DLD1 (cell line): ENCODE measurements at regions not wholly inside any gene's neighbourhood (a gene's known extent, or its start where the extent isn't known, plus 50 kb on each side); places are given as distances from the start of the nearest gene placed in this dataset.
"Not testable (repeated sequence)": the region's sequence is repeated elsewhere in the genome, so short reads cannot be mapped to it uniquely, and the experiment has no call there.

ENCODE experiments used
- in situ Hi-C: cut with HindIII; loops from 2 replicates; pipeline ENCODE4 v1.10.0; 2017; ENCODE audit warnings: low sequenced_read_pairs

- in situ Hi-C loops, result not testable (repeated sequence)
These were observed 92.0 kb upstream of the IGLL5 start for GRCh38 chr22:22795639-22796038.

GRCh38 chr22:22796724-22797123 is 90.9 kb upstream of the IGLL5 start:
- in situ Hi-C loops, result no loop called here

DNA sequence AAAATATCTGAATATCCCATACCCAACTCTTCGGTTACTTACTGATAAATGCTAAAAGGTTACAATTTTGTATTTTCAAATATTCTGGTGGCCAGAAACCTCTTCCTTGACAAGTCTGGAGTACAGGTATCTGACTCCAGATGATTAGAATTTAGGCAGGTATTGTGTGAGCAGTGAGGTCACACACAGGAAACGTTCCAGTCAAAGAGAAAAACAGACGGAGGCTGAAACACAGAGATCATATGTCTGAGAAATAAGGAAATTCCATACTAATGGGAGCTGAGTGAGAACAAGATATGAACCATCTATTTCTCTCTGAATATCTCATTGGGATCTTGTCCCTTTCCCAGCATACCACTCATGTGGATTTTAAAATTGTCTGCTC is 89.4 kb upstream of the IGLL5 start:
- in situ Hi-C loops, result no loop called here

GRCh38 chr22:22798716-22799115 is 88.9 kb upstream of the IGLL5 start:
- in situ Hi-C loops, result no loop called here

GRCh38 chr22:22799561-22799960 is 88.1 kb upstream of the IGLL5 start:
- in situ Hi-C loops, result no loop called here

GRCh38 chr22:22800716-22801115 is 86.9 kb upstream of the IGLL5 start:
- in situ Hi-C loops, result no loop called here

DNA sequence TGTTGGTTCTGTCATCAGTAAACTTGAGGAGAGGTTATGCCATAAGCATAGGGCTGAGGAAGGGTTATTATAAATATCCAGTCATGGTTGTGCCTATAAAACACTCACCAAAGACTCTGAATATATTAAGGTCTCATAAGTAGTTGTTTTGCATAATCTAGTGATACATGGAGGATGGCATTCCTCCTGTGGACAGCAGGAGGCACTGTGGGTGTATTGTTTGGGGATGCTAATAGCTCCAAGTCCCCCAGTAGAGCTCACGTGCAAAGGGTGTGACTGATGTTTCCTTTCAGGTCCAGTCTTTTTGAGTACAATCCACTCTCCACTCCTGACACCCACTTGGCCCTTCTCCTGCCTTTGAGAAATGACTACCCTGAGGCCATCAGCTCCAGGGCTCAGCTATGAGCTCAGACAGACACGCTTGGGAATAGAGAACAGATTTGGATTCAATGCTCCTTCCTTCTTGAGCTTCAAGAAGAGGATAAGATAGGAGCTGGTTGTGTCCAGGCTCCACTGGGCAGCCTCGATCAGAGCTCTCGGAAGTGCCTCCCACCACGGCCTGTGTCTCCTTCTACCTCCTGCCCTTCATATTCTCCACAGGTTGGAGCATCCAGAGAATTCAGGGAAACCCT is 85.2 kb upstream of the IGLL5 start:
- in situ Hi-C loops, result no loop called here

GRCh38 chr22:22803285-22803853 is 84.2 kb upstream of the IGLL5 start:
- in situ Hi-C loops, result no loop called here

GRCh38 chr22:22810018-22810427 is 77.6 kb upstream of the IGLL5 start:
- in situ Hi-C loops, result no loop called here

- in situ Hi-C loops, result no loop called here
These were observed 77.1 kb upstream of the IGLL5 start for GRCh38 chr22:22810471-22810870.

- in situ Hi-C loops, result no loop called here
These were observed 76.3 kb upstream of the IGLL5 start for GRCh38 chr22:22811016-22812009.

DNA sequence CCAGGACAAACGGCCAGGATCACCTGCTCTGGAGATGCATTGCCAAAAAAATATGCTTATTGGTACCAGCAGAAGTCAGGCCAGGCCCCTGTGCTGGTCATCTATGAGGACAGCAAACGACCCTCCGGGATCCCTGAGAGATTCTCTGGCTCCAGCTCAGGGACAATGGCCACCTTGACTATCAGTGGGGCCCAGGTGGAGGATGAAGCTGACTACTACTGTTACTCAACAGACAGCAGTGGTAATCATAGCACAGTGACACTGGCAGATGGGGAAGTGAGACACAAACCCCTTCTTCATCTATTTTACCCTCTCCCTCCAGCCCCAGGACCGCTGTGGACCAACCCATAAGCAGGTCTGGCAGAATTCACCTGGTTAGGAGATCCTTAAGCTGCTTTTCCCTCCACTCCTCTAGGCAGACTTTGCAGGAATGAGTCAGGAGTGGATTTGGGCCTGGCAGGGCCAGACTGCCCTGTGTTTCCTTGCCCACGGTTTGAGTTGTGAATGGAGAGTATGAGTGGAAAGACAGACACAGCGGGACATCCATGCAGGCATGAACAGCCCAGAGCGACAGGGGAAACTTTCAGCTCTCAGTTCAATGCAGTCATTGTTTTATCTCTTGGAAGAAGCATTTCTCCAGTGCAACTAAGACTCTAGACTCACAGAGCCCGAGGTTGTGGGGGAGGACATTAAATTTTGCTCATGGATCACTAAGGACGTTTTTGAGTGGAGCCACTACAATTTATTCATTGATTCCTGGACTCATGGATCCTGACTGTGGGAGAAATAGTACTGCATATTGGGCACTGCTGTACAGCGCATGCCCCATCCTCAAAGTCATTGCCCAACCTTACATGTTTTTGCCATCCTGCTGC is 75.3 kb upstream of the IGLL5 start:
- in situ Hi-C loops, result no loop called here

DNA sequence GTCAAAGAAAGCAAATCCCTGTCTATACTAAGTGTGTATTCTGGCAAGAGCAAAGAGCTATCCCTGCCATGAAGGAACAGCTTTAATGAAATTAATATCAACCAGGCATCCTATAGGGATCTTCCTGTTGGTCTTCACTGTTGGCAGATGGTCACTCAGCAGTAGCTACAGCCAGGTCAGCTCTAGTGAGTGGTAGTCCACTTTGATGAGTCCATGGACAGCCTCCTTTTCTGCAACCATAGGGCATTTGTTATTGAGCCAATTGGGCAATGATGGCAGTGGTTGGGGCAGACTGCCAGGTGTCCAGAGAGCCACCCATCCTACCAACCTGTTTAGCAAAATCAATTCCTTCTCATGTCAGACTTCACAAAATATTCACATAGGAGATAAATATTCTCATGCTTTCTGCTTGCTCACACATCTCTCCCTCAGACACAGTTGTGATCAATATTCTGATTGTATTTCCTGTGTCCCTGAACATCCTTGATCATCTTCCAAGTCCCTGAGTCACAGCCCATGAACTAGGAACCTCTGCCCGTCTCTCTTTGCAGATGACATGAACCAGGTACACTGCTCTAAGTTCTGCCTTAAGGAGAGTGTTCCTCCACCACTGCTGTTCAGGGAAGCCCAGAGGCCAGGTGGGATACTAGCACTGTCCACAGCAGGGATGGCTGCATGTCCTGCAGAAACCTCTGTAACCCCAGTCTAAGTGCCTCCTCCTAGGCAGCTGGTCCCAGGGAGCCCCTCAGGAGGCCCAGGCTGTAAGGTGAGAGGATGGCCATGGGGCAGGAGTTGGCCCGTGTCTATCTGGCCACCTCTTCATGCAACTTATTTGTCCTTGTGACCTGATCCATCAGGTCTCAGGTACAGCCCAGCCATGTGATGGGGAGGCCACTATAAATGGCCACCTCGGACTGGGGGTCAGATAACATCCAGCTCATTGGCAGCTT is 74.2 kb upstream of the IGLL5 start:
- in situ Hi-C loops, result no loop called here

- in situ Hi-C loops, result no loop called here
These were observed 72.8 kb upstream of the IGLL5 start for GRCh38 chr22:22814666-22815396.

DNA sequence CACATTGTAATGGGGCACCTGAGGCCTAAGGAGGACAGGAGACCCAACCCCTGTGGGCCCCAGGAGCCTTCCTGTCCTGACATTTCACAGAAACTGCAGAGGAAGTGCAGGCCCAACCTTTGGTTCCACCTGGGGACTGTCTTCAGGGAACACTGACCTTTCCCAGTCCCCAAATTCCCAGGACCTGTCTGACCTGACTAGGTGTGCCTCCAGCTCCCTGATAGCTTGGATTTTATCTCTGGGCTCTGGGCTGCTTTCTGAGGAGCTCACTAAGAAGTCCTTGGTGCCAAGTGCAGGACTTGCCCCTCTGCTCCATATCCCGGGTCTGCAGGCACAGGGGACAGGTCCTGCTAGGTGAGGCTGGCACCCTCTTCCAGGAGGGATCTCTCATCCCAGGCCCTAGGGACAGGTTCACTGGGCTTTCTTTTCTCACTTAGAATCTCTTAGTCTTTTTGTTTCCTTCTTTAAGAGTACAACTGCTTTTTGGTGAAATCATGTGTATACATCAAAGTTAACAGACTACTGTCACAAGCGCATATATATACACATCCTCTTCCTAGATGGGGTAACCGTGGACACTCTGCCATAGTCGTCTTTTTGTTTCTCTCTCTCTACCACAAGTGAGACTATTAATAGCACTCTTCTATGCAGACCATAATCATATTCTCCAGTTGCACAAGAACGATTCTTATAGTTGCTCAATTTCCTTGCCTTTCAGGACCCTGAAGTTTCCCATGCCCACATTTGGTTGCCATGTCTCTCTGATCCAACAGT is 72.0 kb upstream of the IGLL5 start:
- in situ Hi-C loops, result no loop called here

- in situ Hi-C loops, result no loop called here
These were observed 71.5 kb upstream of the IGLL5 start for GRCh38 chr22:22816171-22816514.

GRCh38 chr22:22816766-22817410 is 70.7 kb upstream of the IGLL5 start:
- in situ Hi-C loops, result no loop called here
